HCT116 (cell line): ENCODE measurements at regions not wholly inside any gene's neighbourhood (a gene's known extent, or its start where the extent isn't known, plus 50 kb on each side); places are given as distances from the start of the nearest gene placed in this dataset.

Experiments
- CTCF ChIP-seq, 3 experiments: fragments of 200-600 bp in 1 of 3; sonication (generic) in 1 of 3; IDR thresholded peaks in 2 of 3; conservative IDR thresholded peaks in 1 of 3; 2 replicates each; pipeline ENCODE4 v1.5.1; 2012 to 2017; ENCODE audit warnings: low read depth in 2 of 3, low read length in 2 of 3, antibody characterized with exemption in 1 of 3, borderline replicate concordance in 1 of 3, control low read depth in 1 of 3, mild to moderate bottlenecking in 1 of 3, mixed read lengths in 1 of 3, mixed run types in 1 of 3, moderate library complexity in 1 of 3; ENCODE audit not compliant: insufficient read depth in 1 of 3
- POLR2A ChIP-seq: IDR thresholded peaks from 2 replicates; pipeline ENCODE4 v1.7.0; 2011; ENCODE audit warnings: borderline replicate concordance; ENCODE audit not compliant: insufficient read depth, insufficient read length; ENCODE audit errors: extremely low read depth
- POLR2AphosphoS5 ChIP-seq: IDR thresholded peaks from 2 replicates; pipeline ENCODE4 v1.6.1; 2011; ENCODE audit warnings: mild to moderate bottlenecking, low read depth, low read length, moderate library complexity
- SRF ChIP-seq: IDR thresholded peaks from 2 replicates; pipeline ENCODE4 v1.6.1; 2012; ENCODE audit warnings: low read depth
- TCF7L2 ChIP-seq: IDR thresholded peaks from 2 replicates; pipeline ENCODE4 v1.7.0; 2011; ENCODE audit warnings: borderline replicate concordance, inconsistent platforms; ENCODE audit not compliant: insufficient read depth, insufficient read length; ENCODE audit errors: extremely low read depth
- YY1 ChIP-seq: IDR thresholded peaks from 2 replicates; pipeline ENCODE4 v1.6.1; 2011; ENCODE audit warnings: low read length, low read depth, moderate library complexity, mild to moderate bottlenecking; ENCODE audit not compliant: insufficient replicate concordance; ENCODE audit errors: extremely low read depth
- ZNF274 ChIP-seq: fragments of 200-500 bp; sonication (Bioruptor generic); IDR thresholded peaks from 2 replicates; pipeline ENCODE4 v1.6.1; 2014; ENCODE audit warnings: mild to moderate bottlenecking, low read depth, low read length, inconsistent platforms

- TF ChIP-seq CTCF (IDR thresholded peaks at IDR 0.05 in 2 of 3, conservative IDR thresholded peaks at IDR 0.05 in 1 of 3; ENCODE audit: borderline replicate concordance in 1 of 3, insufficient read depth in 1 of 3, low read depth in 2 of 3, low read length in 2 of 3): no peak
- TF ChIP-seq POLR2AphosphoS5: no peak
- TF ChIP-seq TCF7L2: no peak
- TF ChIP-seq SRF: no peak
- TF ChIP-seq YY1: no peak
- no peak for TF ChIP-seq ZNF274
- TF ChIP-seq POLR2A: no peak
Measured at GRCh38 chr3:117489663-117490079, 780.1 kb downstream of the TUSC7 start.
